ENCODE measurements at regions not wholly inside any gene's neighbourhood (a gene's known extent, or its start where the extent isn't known, plus 50 kb on each side); places are given as distances from the start of the nearest gene placed in this dataset.

DNA sequence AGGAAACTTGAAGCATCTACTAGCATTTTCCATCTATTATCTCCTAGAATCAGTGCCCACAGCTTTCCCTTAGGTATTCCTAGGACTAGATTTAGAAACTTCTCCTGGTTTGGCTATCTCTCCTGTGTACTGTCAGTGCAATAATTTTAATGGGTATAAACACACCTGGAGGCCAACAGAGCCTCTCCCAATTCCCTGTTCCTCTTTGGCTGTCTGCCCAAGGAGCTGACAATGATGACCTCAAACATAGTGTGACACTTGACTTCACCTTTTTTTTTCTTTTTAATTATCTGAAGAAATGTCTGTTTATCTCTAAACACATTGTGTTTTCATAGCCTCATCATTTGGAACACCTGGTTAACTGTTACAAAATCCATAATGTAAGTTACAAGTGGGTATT lies 754.5 kb upstream of the ALCAM start:
- H3K27me3 ChIP-seq (ENCODE audit: control insufficient read depth, insufficient read depth, low read length), result no peaks in the 10 kb centered on the region
- DNase-seq (no peak), ATAC-seq (no peak)
- intact Hi-C loops (cut with micrococcal nuclease), result no loop called here
- no peaks in the 10 kb centered on the region for H3K36me3 ChIP-seq (ENCODE audit: control insufficient read depth, insufficient read depth, low read length)
- no peak overlapping the region for H3K4me3 ChIP-seq (ENCODE audit: low read length)
- no peak for TF ChIP-seq CTCF (IDR thresholded peaks at IDR 0.05)
- H3K9me3 ChIP-seq (ENCODE audit: control insufficient read depth, insufficient read depth, low read length), result no peaks in the 10 kb centered on the region
- Mint-ChIP-seq H3K9me3 (peaks cover 2 to 8% of the 10 kb centered on the region in 2 donors), H3K36me3 (no peaks in the 10 kb centered on the region), H3K27me3 (ENCODE audit: low read depth in 2 of 2) (no peaks in the 10 kb centered on the region), H3K4me1 (no peaks in the 10 kb centered on the region), H3K4me3 (no peak overlapping the region), H3K27ac (no peak overlapping the region)
- no peaks in the 10 kb centered on the region for H3K4me1 ChIP-seq (ENCODE audit: control insufficient read depth, insufficient read depth, low read length)
- no peak overlapping the region for H3K27ac ChIP-seq (ENCODE audit: low read length)

- Histone ChIP-seq H3K27me3 (ENCODE audit: control insufficient read depth, insufficient read depth, low read length) (no peaks in the 10 kb centered on the region), H3K4me1 (ENCODE audit: control insufficient read depth, insufficient read depth, low read length) (no peaks in the 10 kb centered on the region), H3K9me3 (ENCODE audit: control insufficient read depth, insufficient read depth, low read length) (no peaks in the 10 kb centered on the region), H3K27ac (ENCODE audit: low read length) (no peak overlapping the region), H3K4me3 (ENCODE audit: low read length) (no peak overlapping the region), H3K36me3 (ENCODE audit: control insufficient read depth, insufficient read depth, low read length) (no peaks in the 10 kb centered on the region)
- Mint-ChIP-seq H3K4me1 (no peaks in the 10 kb centered on the region), H3K36me3 (no peaks in the 10 kb centered on the region), H3K27ac (no peak overlapping the region), H3K9me3 (peaks cover 4 to 13% of the 10 kb centered on the region in 2 donors), H3K4me3 (no peak overlapping the region), H3K27me3 (ENCODE audit: low read depth in 2 of 2) (no peaks in the 10 kb centered on the region)
- intact Hi-C loops (cut with micrococcal nuclease), result no loop called here
- no peak for ATAC-seq
- 95% methylated on average over 2 of the region's 2 CpGs for WGBS (ENCODE audit: insufficient coverage)
- DNase-seq, result no peak
- no peak for TF ChIP-seq CTCF (IDR thresholded peaks at IDR 0.05)
Measured at GRCh38 chr3:104614564-104614963, 752.1 kb upstream of the ALCAM start.

- Histone ChIP-seq H3K27ac (ENCODE audit: low read length) (no peak overlapping the region), H3K9me3 (ENCODE audit: control insufficient read depth, insufficient read depth, low read length) (peaks cover 6% of the 10 kb centered on the region), H3K4me3 (ENCODE audit: low read length) (no peak overlapping the region), H3K27me3 (ENCODE audit: control insufficient read depth, insufficient read depth, low read length) (no peaks in the 10 kb centered on the region), H3K36me3 (ENCODE audit: control insufficient read depth, insufficient read depth, low read length) (no peaks in the 10 kb centered on the region), H3K4me1 (ENCODE audit: control insufficient read depth, insufficient read depth, low read length) (no peaks in the 10 kb centered on the region)
- no peak overlapping the region for H3K4me3 Mint-ChIP-seq
- peak in 1 of 2 donors; percentile 11 for DNase-seq
- peaks cover 3 to 7% of the 10 kb centered on the region in 2 donors for H3K9me3 Mint-ChIP-seq
- intact Hi-C loops (cut with micrococcal nuclease), result no loop called here
- ATAC-seq, result no peak
- TF ChIP-seq CTCF (IDR thresholded peaks at IDR 0.05), result no peak
- no peak overlapping the region for H3K27ac Mint-ChIP-seq
- 83% methylated on average over 4 of the region's 6 CpGs for WGBS (ENCODE audit: insufficient coverage)
- no peaks in the 10 kb centered on the region for H3K4me1 Mint-ChIP-seq
- H3K36me3 Mint-ChIP-seq, result no peaks in the 10 kb centered on the region
- no peaks in the 10 kb centered on the region for H3K27me3 Mint-ChIP-seq (ENCODE audit: low read depth in 2 of 2)
Measured at GRCh38 chr3:104628185-104628789, 738.4 kb upstream of the ALCAM start.

GRCh38 chr3:104629038-104629437 lies 737.7 kb upstream of the ALCAM start:
- H3K4me3 ChIP-seq (ENCODE audit: low read length), result no peak overlapping the region
- H3K4me3 Mint-ChIP-seq, result no peak overlapping the region
- H3K27ac Mint-ChIP-seq, result no peak overlapping the region
- TF ChIP-seq CTCF (IDR thresholded peaks at IDR 0.05), result no peak
- no peaks in the 10 kb centered on the region for H3K27me3 ChIP-seq (ENCODE audit: control insufficient read depth, insufficient read depth, low read length)
- H3K27ac ChIP-seq (ENCODE audit: low read length), result no peak overlapping the region
- H3K4me1 ChIP-seq (ENCODE audit: control insufficient read depth, insufficient read depth, low read length), result no peaks in the 10 kb centered on the region
- DNase-seq (no peak), ATAC-seq (no peak)
- H3K27me3 Mint-ChIP-seq (ENCODE audit: low read depth in 2 of 2), result no peaks in the 10 kb centered on the region
- H3K9me3 ChIP-seq (ENCODE audit: control insufficient read depth, insufficient read depth, low read length), result peaks cover 6% of the 10 kb centered on the region
- no CpG with 5 or more reads among the region's 1 CpG for WGBS (ENCODE audit: insufficient coverage)
- H3K36me3 Mint-ChIP-seq, result no peaks in the 10 kb centered on the region
- intact Hi-C loops (cut with micrococcal nuclease), result no loop called here
- H3K36me3 ChIP-seq (ENCODE audit: control insufficient read depth, insufficient read depth, low read length), result no peaks in the 10 kb centered on the region
- H3K4me1 Mint-ChIP-seq, result no peaks in the 10 kb centered on the region
- peaks cover 3 to 7% of the 10 kb centered on the region in 2 donors for H3K9me3 Mint-ChIP-seq
